ENCODE measurements at regions not wholly inside any gene's neighbourhood (a gene's known extent, or its start where the extent isn't known, plus 50 kb on each side); places are given as distances from the start of the nearest gene placed in this dataset.

GRCh38 chr6:14399635-14400034 is 282.1 kb downstream of the CD83 start:
- BruUV-seq (replicated peaks) = no TSS peak
- DNase-seq (ENCODE audit: low read depth, low spot score) (no peak), ATAC-seq (no peak)
- in situ Hi-C loops (cut with HindIII; ENCODE audit: low pct_unique_long_range_greater_than_20kb, low sequenced_read_pairs) = no loop called here
- H3K27me3 ChIP-seq (ENCODE audit: control insufficient read depth, insufficient read depth, low read length) = peaks cover 4% of the 10 kb centered on the region
- H3K4me1 ChIP-seq (ENCODE audit: control insufficient read depth, insufficient read depth, low read length) = no peaks in the 10 kb centered on the region
- H3K27ac ChIP-seq (ENCODE audit: low read length) = no peak overlapping the region
- ChIA-PET CTCF (no interaction called here), POLR2A (no interaction called here)
- no peaks in the 10 kb centered on the region for H3K9me3 ChIP-seq (ENCODE audit: control insufficient read depth, insufficient read depth, low read depth, low read length)
- intact Hi-C loops (cut with micrococcal nuclease; ENCODE audit: unreplicated experiment) = no loop called here
- H3K36me3 ChIP-seq (ENCODE audit: control insufficient read depth, insufficient read depth, low read length) = no peaks in the 10 kb centered on the region
- no peak overlapping the region for H3K4me3 ChIP-seq (ENCODE audit: low read depth in 2 of 2, low read length in 2 of 2)
- no peak for TF ChIP-seq SIN3A (IDR thresholded peaks at IDR 0.05; ENCODE audit: borderline replicate concordance, insufficient read depth, low read depth, low read length)
- TF ChIP-seq, protein P1, sequence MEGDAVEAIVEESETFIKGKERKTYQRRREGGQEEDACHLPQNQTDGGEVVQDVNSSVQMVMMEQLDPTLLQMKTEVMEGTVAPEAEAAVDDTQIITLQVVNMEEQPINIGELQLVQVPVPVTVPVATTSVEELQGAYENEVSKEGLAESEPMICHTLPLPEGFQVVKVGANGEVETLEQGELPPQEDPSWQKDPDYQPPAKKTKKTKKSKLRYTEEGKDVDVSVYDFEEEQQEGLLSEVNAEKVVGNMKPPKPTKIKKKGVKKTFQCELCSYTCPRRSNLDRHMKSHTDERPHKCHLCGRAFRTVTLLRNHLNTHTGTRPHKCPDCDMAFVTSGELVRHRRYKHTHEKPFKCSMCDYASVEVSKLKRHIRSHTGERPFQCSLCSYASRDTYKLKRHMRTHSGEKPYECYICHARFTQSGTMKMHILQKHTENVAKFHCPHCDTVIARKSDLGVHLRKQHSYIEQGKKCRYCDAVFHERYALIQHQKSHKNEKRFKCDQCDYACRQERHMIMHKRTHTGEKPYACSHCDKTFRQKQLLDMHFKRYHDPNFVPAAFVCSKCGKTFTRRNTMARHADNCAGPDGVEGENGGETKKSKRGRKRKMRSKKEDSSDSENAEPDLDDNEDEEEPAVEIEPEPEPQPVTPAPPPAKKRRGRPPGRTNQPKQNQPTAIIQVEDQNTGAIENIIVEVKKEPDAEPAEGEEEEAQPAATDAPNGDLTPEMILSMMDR (IDR thresholded peaks at IDR 0.05) = no peak
- TF ChIP-seq, protein P2, sequence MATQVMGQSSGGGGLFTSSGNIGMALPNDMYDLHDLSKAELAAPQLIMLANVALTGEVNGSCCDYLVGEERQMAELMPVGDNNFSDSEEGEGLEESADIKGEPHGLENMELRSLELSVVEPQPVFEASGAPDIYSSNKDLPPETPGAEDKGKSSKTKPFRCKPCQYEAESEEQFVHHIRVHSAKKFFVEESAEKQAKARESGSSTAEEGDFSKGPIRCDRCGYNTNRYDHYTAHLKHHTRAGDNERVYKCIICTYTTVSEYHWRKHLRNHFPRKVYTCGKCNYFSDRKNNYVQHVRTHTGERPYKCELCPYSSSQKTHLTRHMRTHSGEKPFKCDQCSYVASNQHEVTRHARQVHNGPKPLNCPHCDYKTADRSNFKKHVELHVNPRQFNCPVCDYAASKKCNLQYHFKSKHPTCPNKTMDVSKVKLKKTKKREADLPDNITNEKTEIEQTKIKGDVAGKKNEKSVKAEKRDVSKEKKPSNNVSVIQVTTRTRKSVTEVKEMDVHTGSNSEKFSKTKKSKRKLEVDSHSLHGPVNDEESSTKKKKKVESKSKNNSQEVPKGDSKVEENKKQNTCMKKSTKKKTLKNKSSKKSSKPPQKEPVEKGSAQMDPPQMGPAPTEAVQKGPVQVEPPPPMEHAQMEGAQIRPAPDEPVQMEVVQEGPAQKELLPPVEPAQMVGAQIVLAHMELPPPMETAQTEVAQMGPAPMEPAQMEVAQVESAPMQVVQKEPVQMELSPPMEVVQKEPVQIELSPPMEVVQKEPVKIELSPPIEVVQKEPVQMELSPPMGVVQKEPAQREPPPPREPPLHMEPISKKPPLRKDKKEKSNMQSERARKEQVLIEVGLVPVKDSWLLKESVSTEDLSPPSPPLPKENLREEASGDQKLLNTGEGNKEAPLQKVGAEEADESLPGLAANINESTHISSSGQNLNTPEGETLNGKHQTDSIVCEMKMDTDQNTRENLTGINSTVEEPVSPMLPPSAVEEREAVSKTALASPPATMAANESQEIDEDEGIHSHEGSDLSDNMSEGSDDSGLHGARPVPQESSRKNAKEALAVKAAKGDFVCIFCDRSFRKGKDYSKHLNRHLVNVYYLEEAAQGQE (IDR thresholded peaks at IDR 0.05; ENCODE audit: insufficient read depth in 1 of 2, low read depth in 2 of 2, low read length in 1 of 2) = no peak
- no peak for TF ChIP-seq TCF7L2 (IDR thresholded peaks at IDR 0.05; ENCODE audit: low read depth, low read length)
- no peak for TF ChIP-seq POLR2AphosphoS5 (IDR thresholded peaks at IDR 0.05; ENCODE audit: low read depth, low read length)

DNA sequence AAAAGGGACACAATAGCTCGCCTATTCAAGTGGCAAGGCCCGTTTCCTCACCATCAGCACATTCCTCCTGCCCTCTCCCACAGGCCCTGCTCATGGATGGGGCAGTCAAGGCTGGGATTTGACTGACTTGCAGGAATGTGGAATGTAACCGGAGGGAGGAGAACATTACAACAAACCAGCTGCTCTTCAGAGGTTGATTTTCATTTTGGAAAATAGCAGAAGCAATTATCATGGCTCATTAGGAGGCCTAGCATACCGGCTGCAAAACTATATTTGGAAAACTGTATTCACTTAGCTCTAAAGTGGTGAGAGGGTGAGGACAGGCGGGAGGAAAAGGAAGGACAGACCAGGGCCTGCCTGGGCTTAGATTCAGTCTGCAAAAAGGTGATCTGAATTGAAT is 283.7 kb downstream of the CD83 start:
- ATAC-seq (no peak), DNase-seq (ENCODE audit: low read depth, low spot score) (no peak)
- POLR2A ChIA-PET = no interaction called here
- in situ Hi-C loops (cut with HindIII; ENCODE audit: low pct_unique_long_range_greater_than_20kb, low sequenced_read_pairs) = no loop called here
- CTCF ChIA-PET = no interaction called here
- no TSS peak for BruUV-seq (replicated peaks)
- Histone ChIP-seq H3K27ac (ENCODE audit: low read length) (no peak overlapping the region), H3K9me3 (ENCODE audit: control insufficient read depth, insufficient read depth, low read depth, low read length) (no peaks in the 10 kb centered on the region), H3K36me3 (ENCODE audit: control insufficient read depth, insufficient read depth, low read length) (no peaks in the 10 kb centered on the region), H3K4me1 (ENCODE audit: control insufficient read depth, insufficient read depth, low read length) (no peaks in the 10 kb centered on the region), H3K27me3 (ENCODE audit: control insufficient read depth, insufficient read depth, low read length) (peaks cover 2% of the 10 kb centered on the region), H3K4me3 (ENCODE audit: low read depth in 2 of 2, low read length in 2 of 2) (no peak overlapping the region)
- intact Hi-C loops (cut with micrococcal nuclease; ENCODE audit: unreplicated experiment) = no loop called here
- TF ChIP-seq POLR2AphosphoS5 (IDR thresholded peaks at IDR 0.05; ENCODE audit: low read depth, low read length) = no peak
- TF ChIP-seq, protein P2 (IDR thresholded peaks at IDR 0.05; ENCODE audit: insufficient read depth in 1 of 2, low read depth in 2 of 2, low read length in 1 of 2) = no peak
